ENCODE measurements at regions not wholly inside any gene's neighbourhood (a gene's known extent, or its start where the extent isn't known, plus 50 kb on each side); places are given as distances from the start of the nearest gene placed in this dataset.

DNA sequence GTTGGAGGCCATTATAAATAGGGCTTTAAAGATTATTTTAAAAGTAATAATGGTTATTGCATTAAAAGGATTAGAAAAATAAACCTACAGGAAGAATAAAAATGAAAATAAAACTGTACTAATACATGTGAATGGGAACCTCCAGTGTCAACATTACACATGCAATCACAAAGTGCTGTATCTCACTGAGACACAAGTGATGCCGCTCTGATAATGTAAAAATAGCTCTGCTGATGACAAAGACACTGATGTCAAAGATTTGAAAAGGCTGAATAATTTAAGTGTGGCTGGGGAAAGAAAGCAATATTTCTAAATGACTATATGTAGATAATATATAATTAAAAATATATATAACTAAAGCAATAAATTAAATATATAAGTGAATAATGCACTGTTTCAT lies 129.1 kb upstream of the RAP2B start:
- in situ Hi-C loops (cut with MboI) = loop anchor here (10.0 kb wide), 1 partner anchor 982 kb away; no protein-coding TSS in a partner anchor
- H3K27ac ChIP-seq (ENCODE audit: control insufficient read depth, insufficient read depth) = no peak overlapping the region
- FAIRE-seq (no peak), DNase-seq (ENCODE audit: low read depth, low spot score) (no peak), ATAC-seq (no peak)
- POLR2A ChIA-PET = no interaction called here
- BruUV-seq (replicated peaks) = no TSS peak
- H3K9ac ChIP-seq (ENCODE audit: control insufficient read depth, insufficient read depth, low read length) = no peak overlapping the region
- CTCF ChIA-PET = no interaction called here
- no peak overlapping the region for H2AFZ ChIP-seq (ENCODE audit: control insufficient read depth, low read depth, low read length)
- H3K4me3 ChIP-seq = no peak overlapping the region
- H3K9me3 ChIP-seq (replicated peaks; ENCODE audit: control insufficient read depth, insufficient read depth, low read length) = no peaks in the 10 kb centered on the region
- H3K79me2 ChIP-seq (ENCODE audit: control insufficient read depth, insufficient read depth, low read length) = no peaks in the 10 kb centered on the region
- SMC1A ChIA-PET (ENCODE audit: uncharacterized antibody, unreplicated experiment) = interaction anchor here (1.9 kb wide), 1 partner anchor 10 kb away, joined by 10 read pairs; no protein-coding TSS in a partner anchor
- intact Hi-C loops (cut with micrococcal nuclease; ENCODE audit: unreplicated experiment) = no loop called here
- no peaks in the 10 kb centered on the region for H3K36me3 ChIP-seq (ENCODE audit: control insufficient read depth in 2 of 2, insufficient read depth in 2 of 2, low read length in 1 of 2)
- no peak overlapping the region for H3K4me2 ChIP-seq (ENCODE audit: control insufficient read depth, insufficient read depth)
- WGBS (ENCODE audit: insufficient coverage, insufficient replicate concordance, low lambda C conversion rate, missing lambda C conversion rate) = 100% methylated on average over 1 of the region's 1 CpG
- H3K4me1 ChIP-seq (ENCODE audit: control insufficient read depth, insufficient read depth, low read length) = no peaks in the 10 kb centered on the region
- no peaks in the 10 kb centered on the region for H3K27me3 ChIP-seq (replicated peaks in 1 of 2; ENCODE audit: control insufficient read depth in 2 of 2, insufficient read depth in 2 of 2, low read length in 1 of 2)
- RAD21 ChIA-PET (ENCODE audit: unreplicated experiment) = no interaction called here
- no peaks in the 10 kb centered on the region for H4K20me1 ChIP-seq (ENCODE audit: control insufficient read depth, insufficient read depth)
- TF ChIP-seq STAT1 (conservative IDR thresholded peaks at IDR 0.05) = no peak
- TF ChIP-seq STAT3 (IDR thresholded peaks at IDR 0.05; ENCODE audit: low read depth, low read length) = no peak
- TF ChIP-seq ZBTB40 (IDR thresholded peaks at IDR 0.05; ENCODE audit: borderline replicate concordance) = no peak
- no peak for TF ChIP-seq TBL1XR1 (IDR thresholded peaks at IDR 0.05; ENCODE audit: low read depth, low read length)
- TF ChIP-seq ZNF687 (IDR thresholded peaks at IDR 0.05) = no peak
- TF ChIP-seq, protein P1, sequence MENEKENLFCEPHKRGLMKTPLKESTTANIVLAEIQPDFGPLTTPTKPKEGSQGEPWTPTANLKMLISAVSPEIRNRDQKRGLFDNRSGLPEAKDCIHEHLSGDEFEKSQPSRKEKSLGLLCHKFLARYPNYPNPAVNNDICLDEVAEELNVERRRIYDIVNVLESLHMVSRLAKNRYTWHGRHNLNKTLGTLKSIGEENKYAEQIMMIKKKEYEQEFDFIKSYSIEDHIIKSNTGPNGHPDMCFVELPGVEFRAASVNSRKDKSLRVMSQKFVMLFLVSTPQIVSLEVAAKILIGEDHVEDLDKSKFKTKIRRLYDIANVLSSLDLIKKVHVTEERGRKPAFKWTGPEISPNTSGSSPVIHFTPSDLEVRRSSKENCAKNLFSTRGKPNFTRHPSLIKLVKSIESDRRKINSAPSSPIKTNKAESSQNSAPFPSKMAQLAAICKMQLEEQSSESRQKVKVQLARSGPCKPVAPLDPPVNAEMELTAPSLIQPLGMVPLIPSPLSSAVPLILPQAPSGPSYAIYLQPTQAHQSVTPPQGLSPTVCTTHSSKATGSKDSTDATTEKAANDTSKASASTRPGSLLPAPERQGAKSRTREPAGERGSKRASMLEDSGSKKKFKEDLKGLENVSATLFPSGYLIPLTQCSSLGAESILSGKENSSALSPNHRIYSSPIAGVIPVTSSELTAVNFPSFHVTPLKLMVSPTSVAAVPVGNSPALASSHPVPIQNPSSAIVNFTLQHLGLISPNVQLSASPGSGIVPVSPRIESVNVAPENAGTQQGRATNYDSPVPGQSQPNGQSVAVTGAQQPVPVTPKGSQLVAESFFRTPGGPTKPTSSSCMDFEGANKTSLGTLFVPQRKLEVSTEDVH (IDR thresholded peaks at IDR 0.05; ENCODE audit: low read depth, partially characterized antibody) = no peak
- TF ChIP-seq ZSCAN29 (IDR thresholded peaks at IDR 0.05) = no peak
- TF ChIP-seq NFIC (IDR thresholded peaks at IDR 0.05; ENCODE audit: low read depth, low read length) = no peak
- TF ChIP-seq, protein P2, sequence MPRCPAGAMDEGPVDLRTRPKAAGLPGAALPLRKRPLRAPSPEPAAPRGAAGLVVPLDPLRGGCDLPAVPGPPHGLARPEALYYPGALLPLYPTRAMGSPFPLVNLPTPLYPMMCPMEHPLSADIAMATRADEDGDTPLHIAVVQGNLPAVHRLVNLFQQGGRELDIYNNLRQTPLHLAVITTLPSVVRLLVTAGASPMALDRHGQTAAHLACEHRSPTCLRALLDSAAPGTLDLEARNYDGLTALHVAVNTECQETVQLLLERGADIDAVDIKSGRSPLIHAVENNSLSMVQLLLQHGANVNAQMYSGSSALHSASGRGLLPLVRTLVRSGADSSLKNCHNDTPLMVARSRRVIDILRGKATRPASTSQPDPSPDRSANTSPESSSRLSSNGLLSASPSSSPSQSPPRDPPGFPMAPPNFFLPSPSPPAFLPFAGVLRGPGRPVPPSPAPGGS (IDR thresholded peaks at IDR 0.05; ENCODE audit: borderline replicate concordance, insufficient read depth, low read depth, low read length, poor library complexity, severe bottlenecking) = no peak

Measured in GM12878 (cell line).